Tibial artery (tissue), 4 donors: ENCODE measurements at regions not wholly inside any gene's neighbourhood (a gene's known extent, or its start where the extent isn't known, plus 50 kb on each side); places are given as distances from the start of the nearest gene placed in this dataset.

Experiments
- DNase-seq, 2 donors: peaks; one replicate each; pipeline ENCODE4 v3.0.0-alpha.2; 2019
- H3K27ac ChIP-seq, 2 donors: fragments of 200-600 bp; sonication (generic) in 1 of 2; 1 replicate in 1 of 2; 2 replicates in 1 of 2; pipeline ENCODE4 v1.5.1; 2018 to 2019; ENCODE audit warnings: mild to moderate bottlenecking in 1 of 2
- H3K27me3 ChIP-seq, 2 donors: fragments of 200-600 bp; sonication (generic) in 1 of 2; one replicate each; pipeline versions ENCODE4 v1.5.1 to v1.6.0; 2016 to 2019
- H3K36me3 ChIP-seq, 3 donors: fragments of 200-600 bp; sonication (generic) in 2 of 3; one replicate each; pipeline ENCODE4 v1.5.1; 2016 to 2019; ENCODE audit warnings: mild to moderate bottlenecking in 2 of 3
- H3K4me1 ChIP-seq, 4 donors: fragments of 200-600 bp; sonication (generic) in 2 of 4; 1 replicate in 3 of 4; 2 replicates in 1 of 4; pipeline ENCODE4 v1.5.1; 2016 to 2019
- H3K4me3 ChIP-seq, 2 donors: fragments of 200-600 bp; sonication (generic) in 1 of 2; 1 replicate in 1 of 2; 2 replicates in 1 of 2; pipeline ENCODE4 v1.5.1; 2018 to 2019; ENCODE audit warnings: mild to moderate bottlenecking in 2 of 2
- H3K9me3 ChIP-seq, 3 donors: fragments of 200-600 bp; sonication (generic) in 1 of 3; one replicate each; pipeline ENCODE4 v1.5.1; 2016 to 2019
- CTCF ChIP-seq, 2 experiments: fragments of 200-600 bp in 1 of 2; fragments of 450-650 bp in 1 of 2; IDR thresholded peaks; one replicate each; pipeline ENCODE4 v1.5.1; 2017 to 2019; ENCODE audit warnings: antibody characterized with exemption in 2 of 2, mild to moderate bottlenecking in 1 of 2, moderate library complexity in 1 of 2
- intact Hi-C: fragments of 100-400 bp; cut with DNase I; formaldehyde crosslinking; loops from one replicate; pipeline ENCODE4 v1.15.0; 2023; ENCODE audit warnings: low total_unique reads

GRCh38 chr4:28562913-28563312 lies 1702.3 kb downstream of the STIM2 start:
- H3K4me3 ChIP-seq: no peak overlapping the region
- no peak for TF ChIP-seq CTCF (IDR thresholded peaks at IDR 0.05)
- intact Hi-C loops: no loop called here
- no peaks in the 10 kb centered on the region for H3K9me3 ChIP-seq
- no peak overlapping the region for H3K27ac ChIP-seq
- no peaks in the 10 kb centered on the region for H3K4me1 ChIP-seq
- H3K36me3 ChIP-seq: no peaks in the 10 kb centered on the region
- no peaks in the 10 kb centered on the region for H3K27me3 ChIP-seq
- DNase-seq: no peak

- Histone ChIP-seq H3K27ac (no peak overlapping the region), H3K4me3 (no peak overlapping the region), H3K27me3 (no peaks in the 10 kb centered on the region), H3K4me1 (no peaks in the 10 kb centered on the region), H3K9me3 (no peaks in the 10 kb centered on the region), H3K36me3 (no peaks in the 10 kb centered on the region)
- no peak for DNase-seq
- TF ChIP-seq CTCF (IDR thresholded peaks at IDR 0.05): no peak
- intact Hi-C loops: no loop called here
Measured at GRCh38 chr4:28565396-28565795, 1704.8 kb downstream of the STIM2 start.

- H3K4me1 ChIP-seq: no peaks in the 10 kb centered on the region
- no peaks in the 10 kb centered on the region for H3K36me3 ChIP-seq
- H3K9me3 ChIP-seq: no peaks in the 10 kb centered on the region
- H3K27ac ChIP-seq: no peak overlapping the region
- intact Hi-C loops: no loop called here
- H3K4me3 ChIP-seq: no peak overlapping the region
- no peak for DNase-seq
- no peak for TF ChIP-seq CTCF (IDR thresholded peaks at IDR 0.05)
- H3K27me3 ChIP-seq: no peaks in the 10 kb centered on the region
Measured at GRCh38 chr4:28600958-28601357, 1740.3 kb downstream of the STIM2 start.

- Histone ChIP-seq H3K27ac (no peak overlapping the region), H3K9me3 (no peaks in the 10 kb centered on the region), H3K4me3 (no peak overlapping the region), H3K36me3 (no peaks in the 10 kb centered on the region), H3K4me1 (no peaks in the 10 kb centered on the region), H3K27me3 (no peaks in the 10 kb centered on the region)
- intact Hi-C loops: no loop called here
- TF ChIP-seq CTCF (IDR thresholded peaks at IDR 0.05): no peak
- DNase-seq: no peak
Measured at GRCh38 chr4:28621591-28621990, 1761.0 kb downstream of the STIM2 start.

GRCh38 chr4:28636971-28637370 lies 1776.3 kb downstream of the STIM2 start:
- DNase-seq: no peak
- no peaks in the 10 kb centered on the region for H3K36me3 ChIP-seq
- intact Hi-C loops: no loop called here
- no peak overlapping the region for H3K4me3 ChIP-seq
- no peaks in the 10 kb centered on the region for H3K4me1 ChIP-seq
- H3K27ac ChIP-seq: no peak overlapping the region
- no peak for TF ChIP-seq CTCF (IDR thresholded peaks at IDR 0.05)
- H3K27me3 ChIP-seq: no peaks in the 10 kb centered on the region
- H3K9me3 ChIP-seq: no peaks in the 10 kb centered on the region

- TF ChIP-seq CTCF (IDR thresholded peaks at IDR 0.05): no peak
- Histone ChIP-seq H3K4me1 (no peaks in the 10 kb centered on the region), H3K36me3 (no peaks in the 10 kb centered on the region), H3K27me3 (no peaks in the 10 kb centered on the region), H3K4me3 (no peak overlapping the region), H3K27ac (no peak overlapping the region), H3K9me3 (no peaks in the 10 kb centered on the region)
- no peak for DNase-seq
- intact Hi-C loops: no loop called here
Measured at GRCh38 chr4:28639747-28640146, 1779.1 kb downstream of the STIM2 start.
